K562 (cell line): ENCODE measurements at regions not wholly inside any gene's neighbourhood (a gene's known extent, or its start where the extent isn't known, plus 50 kb on each side); places are given as distances from the start of the nearest gene placed in this dataset.

Source experiments
- ATAC-seq: fragments of 200-7000 bp; cut with Tn5 transposase; 3 replicates; pipeline ENCODE4 v1.9.1; 2020; ENCODE audit warnings: moderate library complexity
- BruUV-seq: library from RNA; stranded (reverse); fragments of 400-500 nt; replicated peaks from 2 replicates; lab custom pipeline; 2021; lab: Mats Ljungman, UMichigan
- CTCF ChIA-PET: fragments of 300-600 bp; formaldehyde crosslinking; extraction: SDS; loops from one replicate; lab custom pipeline; 2021; ENCODE audit warnings: low intra/inter-chr PET ratio; lab: Yijun Ruan, JAX
- POLR2A ChIA-PET: fragments of 300-600, 350-650 bp; sonication (Branson Sonifier 250); formaldehyde crosslinking; extraction: SDS; loops from one replicate; lab custom pipeline; 2021; ENCODE audit warnings: antibody characterized with exemption, inconsistent platforms; lab: Yijun Ruan, JAX
- DNase-seq, 4 experiments: peaks; one replicate each; pipeline versions ENCODE4 v3.0.0 to v3.0.0-alpha.2; 2011 to 2018; ENCODE audit warnings: low spot score in 3 of 4, mixed read lengths in 3 of 4; ENCODE audit errors: extremely low read depth in 1 of 4
- FAIRE-seq: peaks from 2 replicates; lab custom pipeline; 2011; peaks lifted over from hg19 to GRCh38; lab: Jason Lieb, UNC
- H2AFZ ChIP-seq: 2 replicates; pipeline ENCODE4 v1.6.0; 2011; ENCODE audit warnings: low read depth, low read length, control low read depth, inconsistent platforms
- H3K27ac ChIP-seq: fragments of 200-600 bp; 3 replicates; pipeline ENCODE4 v1.8.0; 2011; ENCODE audit warnings: low read depth, mild to moderate bottlenecking, control low read depth, inconsistent platforms, low read length, moderate library complexity, mixed read lengths; ENCODE audit errors: extremely low read depth
- H3K27me3 ChIP-seq, 2 experiments: fragments of 300-600 bp in 1 of 2; 2 replicates in 1 of 2; 3 replicates in 1 of 2; pipeline versions ENCODE4 v1.6.0 to v1.8.0; 2011; ENCODE audit warnings: inconsistent platforms in 2 of 2, low read length in 2 of 2, mild to moderate bottlenecking in 1 of 2, mixed read lengths in 1 of 2, moderate library complexity in 1 of 2; ENCODE audit not compliant: control insufficient read depth in 2 of 2, insufficient read depth in 2 of 2
- H3K36me3 ChIP-seq: fragments of 300-600 bp; 3 replicates; pipeline ENCODE4 v1.8.0; 2011; ENCODE audit warnings: mild to moderate bottlenecking, low read length, inconsistent platforms; ENCODE audit not compliant: control insufficient read depth, insufficient read depth
- H3K4me1 ChIP-seq, 2 experiments: fragments of 200-600 bp in 1 of 2; replicated peaks in 1 of 2; 2 replicates in 1 of 2; 3 replicates in 1 of 2; pipeline versions ENCODE4 v1.5.1 to v1.8.0; 2011; ENCODE audit warnings: inconsistent platforms in 2 of 2, low read length in 2 of 2, mild to moderate bottlenecking in 1 of 2, mixed read lengths in 1 of 2, moderate library complexity in 1 of 2; ENCODE audit not compliant: control insufficient read depth in 2 of 2, insufficient read depth in 2 of 2
- H3K4me2 ChIP-seq: 2 replicates; pipeline ENCODE4 v1.6.1; 2011; ENCODE audit warnings: low read length, control low read depth, inconsistent platforms, mixed read lengths; ENCODE audit not compliant: insufficient read depth
- H3K4me3 ChIP-seq: fragments of 200-600 bp; sonication (generic), shearing (Covaris generic); 2 replicates; pipeline ENCODE4 v1.5.1; 2016; ENCODE audit warnings: control low read depth, inconsistent platforms
- H3K79me2 ChIP-seq: fragments of 200-600 bp; 3 replicates; pipeline ENCODE4 v1.8.0; 2011; ENCODE audit warnings: low read length, inconsistent platforms; ENCODE audit not compliant: control insufficient read depth, insufficient read depth
- H3K9ac ChIP-seq, 2 experiments: 2 replicates each; pipeline versions ENCODE4 v1.6.0 to v1.6.1; 2011; ENCODE audit warnings: low read depth in 2 of 2, low read length in 2 of 2, control low read depth in 1 of 2, inconsistent platforms in 1 of 2, mild to moderate bottlenecking in 1 of 2, mixed read lengths in 1 of 2; ENCODE audit not compliant: insufficient read depth in 1 of 2
- H3K9me1 ChIP-seq: one replicate; pipeline ENCODE4 v1.6.0; 2011; ENCODE audit warnings: inconsistent platforms, mild to moderate bottlenecking, low read length, moderate library complexity; ENCODE audit not compliant: control insufficient read depth, insufficient read depth
- H3K9me3 ChIP-seq: replicated peaks from 2 replicates; pipeline ENCODE4 v1.5.1; 2011; ENCODE audit warnings: low read depth, low read length, inconsistent platforms; ENCODE audit not compliant: control insufficient read depth, insufficient read depth
- H4K20me1 ChIP-seq: replicated peaks from 2 replicates; pipeline ENCODE4 v1.6.1; 2011; ENCODE audit warnings: low read length, inconsistent platforms, mixed read lengths; ENCODE audit not compliant: control insufficient read depth, insufficient read depth
- BCL6 ChIP-seq: fragments of 250-450 bp; sonication (Bioruptor Pico); IDR thresholded peaks from 2 replicates; pipeline ENCODE4 v1.4.0; 2020
- CEBPB ChIP-seq: fragments of 450-650 bp; IDR thresholded peaks from 2 replicates; pipeline ENCODE4 v1.6.1; 2016; ENCODE audit warnings: missing genetic modification characterization, missing compliant biosample characterization
- CXXC5 ChIP-seq: fragments of 250-450 bp; sonication (Bioruptor Pico); IDR thresholded peaks from 2 replicates; pipeline ENCODE4 v1.8.0; 2022; ENCODE audit warnings: inconsistent platforms, mild to moderate bottlenecking, moderate library complexity
- HDAC2 ChIP-seq: fragments of 450-650 bp; IDR thresholded peaks from 2 replicates; pipeline ENCODE4 v1.6.1; 2016; ENCODE audit warnings: mild to moderate bottlenecking
- MAFK ChIP-seq: IDR thresholded peaks from 2 replicates; pipeline ENCODE4 v1.6.1; 2011; ENCODE audit warnings: low read length, improper control_type of control experiment
- PHB2 ChIP-seq: fragments of 450-650 bp; IDR thresholded peaks from 2 replicates; pipeline ENCODE4 v1.6.1; 2017; ENCODE audit warnings: low read depth
- SP2 ChIP-seq: IDR thresholded peaks from 2 replicates; pipeline ENCODE4 v1.6.1; 2011; ENCODE audit warnings: mild to moderate bottlenecking, low read depth, low read length, moderate library complexity; ENCODE audit not compliant: poor library complexity, severe bottlenecking; ENCODE audit errors: extremely low read depth
- SREBF2 ChIP-seq: sonication (generic); formaldehyde crosslinking; IDR thresholded peaks from 2 replicates; pipeline ENCODE4 v1.4.0; 2020; ENCODE audit warnings: mild to moderate bottlenecking, missing genetic modification reagents
- ZBTB2 ChIP-seq: fragments of 450-650 bp; IDR thresholded peaks from 2 replicates; pipeline ENCODE4 v1.6.1; 2016; ENCODE audit warnings: antibody characterized with exemption
- in situ Hi-C: fragments of 300-500 bp; cut with MboI; formaldehyde crosslinking; loops from 4 replicates; pipeline ENCODE4 v1.15.0; 2018; ENCODE audit warnings: inconsistent platforms, mixed read lengths
- intact Hi-C: fragments of 100-400 bp; cut with micrococcal nuclease; formaldehyde crosslinking; loops from 2 replicates; pipeline ENCODE4 v1.14.2; 2022
- TF ChIP-seq, protein P1 (sequence below): fragments of 200-400 bp; formaldehyde crosslinking; IDR thresholded peaks from 2 replicates; pipeline ENCODE4 v1.6.1; 2017; ENCODE audit warnings: mild to moderate bottlenecking, low read depth, low read length, moderate library complexity

DNA sequence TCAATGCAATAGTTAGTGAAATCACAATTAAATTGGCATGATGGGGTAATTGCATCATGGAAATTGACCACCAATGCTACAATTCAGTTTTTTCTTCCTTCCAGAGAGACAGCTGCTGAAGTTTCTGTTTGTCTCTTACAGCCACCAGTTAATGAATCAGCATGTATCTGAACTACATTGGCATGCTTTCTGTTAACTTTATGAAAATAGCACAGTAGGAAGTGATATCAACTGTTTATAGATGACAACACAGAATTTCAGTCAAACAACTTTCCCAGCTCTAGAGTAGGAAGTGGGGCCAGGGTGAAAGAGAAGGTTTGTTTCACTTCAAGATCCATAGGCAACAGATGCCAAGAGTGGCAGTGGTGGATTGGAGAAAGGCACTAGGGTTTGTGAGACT lies 339.6 kb upstream of the VWC2 start:
- Histone ChIP-seq H3K9ac (no peak overlapping the region), H3K9me3 (peaks cover 7% of the 10 kb centered on the region), H3K4me2 (no peak overlapping the region), H3K27me3 (no peaks in the 10 kb centered on the region), H3K27ac (no peak overlapping the region)
- intact Hi-C loops = no loop called here
- in situ Hi-C loops = no loop called here
- FAIRE-seq = no peak
- CTCF ChIA-PET = no interaction called here
- TF ChIP-seq ZBTB2 = no peak
- TF ChIP-seq, protein P1, sequence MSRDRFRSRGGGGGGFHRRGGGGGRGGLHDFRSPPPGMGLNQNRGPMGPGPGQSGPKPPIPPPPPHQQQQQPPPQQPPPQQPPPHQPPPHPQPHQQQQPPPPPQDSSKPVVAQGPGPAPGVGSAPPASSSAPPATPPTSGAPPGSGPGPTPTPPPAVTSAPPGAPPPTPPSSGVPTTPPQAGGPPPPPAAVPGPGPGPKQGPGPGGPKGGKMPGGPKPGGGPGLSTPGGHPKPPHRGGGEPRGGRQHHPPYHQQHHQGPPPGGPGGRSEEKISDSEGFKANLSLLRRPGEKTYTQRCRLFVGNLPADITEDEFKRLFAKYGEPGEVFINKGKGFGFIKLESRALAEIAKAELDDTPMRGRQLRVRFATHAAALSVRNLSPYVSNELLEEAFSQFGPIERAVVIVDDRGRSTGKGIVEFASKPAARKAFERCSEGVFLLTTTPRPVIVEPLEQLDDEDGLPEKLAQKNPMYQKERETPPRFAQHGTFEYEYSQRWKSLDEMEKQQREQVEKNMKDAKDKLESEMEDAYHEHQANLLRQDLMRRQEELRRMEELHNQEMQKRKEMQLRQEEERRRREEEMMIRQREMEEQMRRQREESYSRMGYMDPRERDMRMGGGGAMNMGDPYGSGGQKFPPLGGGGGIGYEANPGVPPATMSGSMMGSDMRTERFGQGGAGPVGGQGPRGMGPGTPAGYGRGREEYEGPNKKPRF = no peak
- TF ChIP-seq MAFK = no peak
- no peak for TF ChIP-seq SREBF2
- no peak for TF ChIP-seq BCL6
- no peak for TF ChIP-seq SP2
- TF ChIP-seq CEBPB (tag) = no peak
- TF ChIP-seq HDAC2 = no peak
- no peak for TF ChIP-seq PHB2
- no peak for TF ChIP-seq CXXC5 (CRISPR knock-in tag)
- TF ChIP-seq, all 486 proteins: peak for 0
- DNase-seq (no peak), ATAC-seq (no peak)
- no TSS peak for BruUV-seq
- H3K4me1 ChIP-seq = no peaks in the 10 kb centered on the region
- no peaks in the 10 kb centered on the region for H3K9me1 ChIP-seq
- H3K79me2 ChIP-seq = no peaks in the 10 kb centered on the region
- POLR2A ChIA-PET = no interaction called here
- H3K36me3 ChIP-seq = no peaks in the 10 kb centered on the region
- H3K4me3 ChIP-seq = no peak overlapping the region
- H2AFZ ChIP-seq = no peak overlapping the region
- no peaks in the 10 kb centered on the region for H4K20me1 ChIP-seq
